ENCODE measurements at regions not wholly inside any gene's neighbourhood (a gene's known extent, or its start where the extent isn't known, plus 50 kb on each side); places are given as distances from the start of the nearest gene placed in this dataset.

GRCh38 chr14:65301862-65302539, 110.5 kb upstream of the FUT8 start:
- TF ChIP-seq POLR2A (IDR thresholded peaks at IDR 0.05) (no peak), CTCF (IDR thresholded peaks at IDR 0.05) (no peak)
- intact Hi-C loops (cut with DNase I), result no loop called here
- Histone ChIP-seq H3K36me3 (no peaks in the 10 kb centered on the region), H3K4me1 (peaks cover 16% of the 10 kb centered on the region), H3K27ac (no peak overlapping the region), H3K4me3 (no peak overlapping the region), H3K9me3 (no peaks in the 10 kb centered on the region), H3K27me3 (no peaks in the 10 kb centered on the region)
- no peak for DNase-seq (ENCODE audit: extremely low spot score in 2 of 2)

GRCh38 chr14:65302571-65303189, 109.8 kb upstream of the FUT8 start:
- peaks cover 16% of the 10 kb centered on the region for H3K4me1 ChIP-seq
- TF ChIP-seq CTCF (IDR thresholded peaks at IDR 0.05) (no peak), POLR2AphosphoS5 (IDR thresholded peaks at IDR 0.05; ENCODE audit: insufficient read depth in 1 of 2, low read depth in 1 of 2) (no peak), POLR2A (IDR thresholded peaks at IDR 0.05) (no peak)
- no peaks in the 10 kb centered on the region for H3K27me3 ChIP-seq
- no peaks in the 10 kb centered on the region for H3K9me3 ChIP-seq
- no peaks in the 10 kb centered on the region for H3K36me3 ChIP-seq
- intact Hi-C loops (cut with DNase I), result no loop called here
- H3K4me3 ChIP-seq, result no peak overlapping the region
- no peak for DNase-seq (ENCODE audit: extremely low spot score in 2 of 2)
- H3K27ac ChIP-seq, result peak overlapping the region; percentile 29

- H3K36me3 ChIP-seq, result no peaks in the 10 kb centered on the region
- DNase-seq (ENCODE audit: extremely low spot score in 2 of 2), result no peak
- H3K4me1 ChIP-seq, result peaks cover 16% of the 10 kb centered on the region
- peak overlapping the region; percentile 29 for H3K27ac ChIP-seq
- H3K27me3 ChIP-seq, result no peaks in the 10 kb centered on the region
- H3K4me3 ChIP-seq, result no peak overlapping the region
- no peaks in the 10 kb centered on the region for H3K9me3 ChIP-seq
- TF ChIP-seq POLR2A (IDR thresholded peaks at IDR 0.05), result no peak
- TF ChIP-seq CTCF (IDR thresholded peaks at IDR 0.05), result no peak
- no peak for TF ChIP-seq POLR2AphosphoS5 (IDR thresholded peaks at IDR 0.05; ENCODE audit: insufficient read depth in 1 of 2, low read depth in 1 of 2)
- intact Hi-C loops (cut with DNase I), result no loop called here
These were observed 109.2 kb upstream of the FUT8 start for GRCh38 chr14:65303190-65303898.

- no peaks in the 10 kb centered on the region for H3K9me3 ChIP-seq
- intact Hi-C loops (cut with DNase I), result no loop called here
- H3K36me3 ChIP-seq, result no peaks in the 10 kb centered on the region
- TF ChIP-seq POLR2A (IDR thresholded peaks at IDR 0.05) (no peak), POLR2AphosphoS5 (IDR thresholded peaks at IDR 0.05; ENCODE audit: insufficient read depth in 1 of 2, low read depth in 1 of 2) (no peak), CTCF (IDR thresholded peaks at IDR 0.05) (no peak)
- peak overlapping the region; percentile 29 for H3K27ac ChIP-seq
- no peak for DNase-seq (ENCODE audit: extremely low spot score in 2 of 2)
- H3K4me1 ChIP-seq, result peaks cover 16% of the 10 kb centered on the region
- H3K4me3 ChIP-seq, result no peak overlapping the region
- no peaks in the 10 kb centered on the region for H3K27me3 ChIP-seq
These were observed 108.7 kb upstream of the FUT8 start for GRCh38 chr14:65303899-65304222.

GRCh38 chr14:65304239-65304638, 108.3 kb upstream of the FUT8 start:
- Histone ChIP-seq H3K4me1 (peaks cover 16% of the 10 kb centered on the region), H3K9me3 (no peaks in the 10 kb centered on the region), H3K36me3 (no peaks in the 10 kb centered on the region), H3K27ac (no peak overlapping the region), H3K27me3 (no peaks in the 10 kb centered on the region), H3K4me3 (no peak overlapping the region)
- intact Hi-C loops (cut with DNase I), result no loop called here
- DNase-seq (ENCODE audit: extremely low spot score in 2 of 2), result no peak
- no peak for TF ChIP-seq CTCF (IDR thresholded peaks at IDR 0.05)
- TF ChIP-seq POLR2A (IDR thresholded peaks at IDR 0.05), result no peak
- no peak for TF ChIP-seq POLR2AphosphoS5 (IDR thresholded peaks at IDR 0.05; ENCODE audit: insufficient read depth in 1 of 2, low read depth in 1 of 2)
